Adipocyte (in vitro differentiated cells): ENCODE measurements at regions not wholly inside any gene's neighbourhood (a gene's known extent, or its start where the extent isn't known, plus 50 kb on each side); places are given as distances from the start of the nearest gene placed in this dataset.
A peak's percentile ranks its signal among the peaks of the same experiment; 100 is the strongest.

ENCODE experiments used
- DNase-seq: peaks from one replicate; pipeline ENCODE4 v3.0.0-alpha.2; 2015; ENCODE audit warnings: low read depth
- H3K27me3 ChIP-seq: replicated peaks from 2 replicates; pipeline ENCODE4 v1.7.0; 2013; ENCODE audit warnings: mild to moderate bottlenecking, low read length, moderate library complexity; ENCODE audit not compliant: control insufficient read depth, insufficient read depth
- H3K36me3 ChIP-seq: 2 replicates; pipeline ENCODE4 v1.7.0; 2013; ENCODE audit warnings: low read length, mild to moderate bottlenecking, moderate library complexity; ENCODE audit not compliant: control insufficient read depth, insufficient read depth, severe bottlenecking
- H3K4me1 ChIP-seq: 2 replicates; pipeline ENCODE4 v1.7.0; 2013; ENCODE audit warnings: mild to moderate bottlenecking, low read length, moderate library complexity; ENCODE audit not compliant: control insufficient read depth, insufficient read depth
- H3K4me3 ChIP-seq: 2 replicates; pipeline ENCODE4 v1.7.0; 2013; ENCODE audit warnings: mild to moderate bottlenecking, low read length, moderate library complexity
- H3K9ac ChIP-seq: 2 replicates; pipeline ENCODE4 v1.7.0; 2013; ENCODE audit warnings: mild to moderate bottlenecking, low read length, moderate library complexity
- H3K9me3 ChIP-seq: 2 replicates; pipeline ENCODE4 v1.7.0; 2013; ENCODE audit warnings: mild to moderate bottlenecking, low read length, moderate library complexity; ENCODE audit not compliant: control insufficient read depth

DNA sequence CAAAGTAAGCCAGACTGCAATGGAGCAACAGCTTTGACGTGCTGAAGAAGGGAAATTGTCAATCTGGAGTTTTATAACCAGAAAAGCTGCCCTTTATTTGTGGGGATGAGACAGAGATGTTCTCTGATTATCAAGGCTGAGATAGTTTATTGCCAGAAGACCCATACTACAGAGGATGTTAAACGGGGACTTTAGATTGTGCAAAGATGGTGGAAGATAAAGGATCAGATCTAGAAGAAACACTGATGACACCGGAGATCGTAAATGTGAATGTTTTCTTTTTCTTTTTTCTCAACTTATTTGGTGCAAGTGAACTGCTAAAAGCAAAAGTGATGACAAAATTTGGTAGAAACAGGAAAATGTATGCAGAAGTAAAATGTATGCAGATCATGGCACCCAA is 178.3 kb upstream of the PLEKHG7 start:
- H3K9me3 ChIP-seq, result no peaks in the 10 kb centered on the region
- no peak for DNase-seq
- H3K4me1 ChIP-seq, result no peaks in the 10 kb centered on the region
- H3K36me3 ChIP-seq, result no peaks in the 10 kb centered on the region
- no peak overlapping the region for H3K4me3 ChIP-seq
- no peaks in the 10 kb centered on the region for H3K27me3 ChIP-seq
- H3K9ac ChIP-seq, result no peak overlapping the region

DNA sequence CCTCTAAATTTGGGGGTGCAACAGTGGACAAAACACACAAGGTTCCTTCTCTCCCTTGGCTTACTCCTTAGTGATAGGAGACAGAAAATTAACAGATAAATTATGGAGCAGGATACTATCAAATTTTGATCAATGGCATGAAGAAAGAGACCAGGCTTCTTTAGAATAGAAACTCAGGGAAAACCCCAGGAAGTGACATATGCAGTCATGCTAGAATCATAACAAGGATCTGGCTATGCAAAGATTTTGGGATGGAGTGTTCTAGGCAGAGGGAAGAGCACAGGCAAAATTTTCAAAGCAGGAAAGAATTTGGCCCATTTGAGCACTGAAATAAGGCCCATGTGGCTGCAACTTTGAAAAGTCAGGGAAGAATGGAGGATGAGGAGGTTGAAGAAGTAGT is 182.3 kb upstream of the PLEKHG7 start:
- no peaks in the 10 kb centered on the region for H3K27me3 ChIP-seq
- H3K4me1 ChIP-seq, result no peaks in the 10 kb centered on the region
- H3K9me3 ChIP-seq, result no peaks in the 10 kb centered on the region
- no peak overlapping the region for H3K9ac ChIP-seq
- no peak overlapping the region for H3K4me3 ChIP-seq
- DNase-seq, result no peak
- H3K36me3 ChIP-seq, result no peaks in the 10 kb centered on the region

DNA sequence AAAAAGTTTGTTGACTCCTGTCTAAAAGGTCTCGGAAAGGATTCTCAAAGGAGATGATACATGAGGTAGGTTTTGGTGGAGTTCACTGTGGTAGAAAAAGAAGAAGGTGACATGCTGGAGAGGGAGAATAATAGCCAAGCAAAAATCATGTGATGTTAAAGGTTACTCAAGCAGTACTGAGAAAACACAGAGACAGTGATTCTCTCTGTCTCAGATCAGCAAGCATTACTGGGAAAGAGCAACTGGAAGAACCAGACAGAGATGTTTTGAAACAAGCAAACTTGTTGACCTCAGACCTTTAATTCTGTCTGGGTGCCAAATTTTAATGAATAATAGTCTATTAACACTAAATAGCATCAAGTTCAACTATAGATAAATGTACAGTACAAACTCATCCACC is 183.5 kb upstream of the PLEKHG7 start:
- H3K36me3 ChIP-seq, result no peaks in the 10 kb centered on the region
- no peak for DNase-seq
- no peak overlapping the region for H3K4me3 ChIP-seq
- H3K4me1 ChIP-seq, result no peaks in the 10 kb centered on the region
- no peaks in the 10 kb centered on the region for H3K27me3 ChIP-seq
- H3K9ac ChIP-seq, result no peak overlapping the region
- no peaks in the 10 kb centered on the region for H3K9me3 ChIP-seq

DNA sequence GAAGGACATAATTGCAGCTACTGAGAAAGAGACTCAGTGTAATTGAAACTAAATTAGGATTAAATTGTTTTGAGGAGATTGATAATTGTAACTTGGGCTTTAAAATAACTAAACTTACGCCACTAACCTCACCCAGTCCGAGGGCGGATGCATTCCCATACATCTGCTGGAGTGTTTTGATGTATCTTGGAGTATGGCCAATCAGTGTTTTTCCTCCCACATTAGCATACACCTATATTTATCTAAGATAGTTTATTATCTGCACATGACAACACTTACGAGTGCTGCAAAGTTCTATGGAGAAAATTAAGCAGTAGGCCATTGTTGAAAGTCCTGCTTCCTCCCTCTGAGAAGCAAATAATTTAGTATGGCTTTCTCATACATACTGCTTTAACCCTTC is 184.7 kb upstream of the PLEKHG7 start:
- H3K9me3 ChIP-seq, result no peaks in the 10 kb centered on the region
- no peak overlapping the region for H3K4me3 ChIP-seq
- no peak for DNase-seq
- no peaks in the 10 kb centered on the region for H3K27me3 ChIP-seq
- H3K4me1 ChIP-seq, result no peaks in the 10 kb centered on the region
- no peak overlapping the region for H3K9ac ChIP-seq
- no peaks in the 10 kb centered on the region for H3K36me3 ChIP-seq

DNA sequence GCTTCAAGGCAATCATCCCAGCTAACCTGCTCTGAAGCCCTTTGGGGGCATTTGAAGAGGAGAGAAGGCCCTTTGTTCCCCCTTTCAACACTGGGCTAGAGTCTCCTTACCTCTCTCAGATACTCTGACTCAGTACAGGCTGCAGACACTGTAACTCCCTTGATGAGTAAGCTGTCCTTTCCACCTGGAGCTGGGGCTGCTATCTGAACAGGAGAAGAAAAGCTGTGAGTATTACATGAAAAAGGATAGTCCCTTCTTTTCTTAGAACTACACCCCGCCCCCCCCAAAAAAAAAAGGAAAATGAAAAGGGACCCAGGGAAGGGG is 186.6 kb upstream of the PLEKHG7 start:
- H3K4me1 ChIP-seq, result no peaks in the 10 kb centered on the region
- no peak overlapping the region for H3K4me3 ChIP-seq
- no peaks in the 10 kb centered on the region for H3K27me3 ChIP-seq
- no peaks in the 10 kb centered on the region for H3K36me3 ChIP-seq
- no peak for DNase-seq
- H3K9ac ChIP-seq, result no peak overlapping the region
- no peaks in the 10 kb centered on the region for H3K9me3 ChIP-seq

DNA sequence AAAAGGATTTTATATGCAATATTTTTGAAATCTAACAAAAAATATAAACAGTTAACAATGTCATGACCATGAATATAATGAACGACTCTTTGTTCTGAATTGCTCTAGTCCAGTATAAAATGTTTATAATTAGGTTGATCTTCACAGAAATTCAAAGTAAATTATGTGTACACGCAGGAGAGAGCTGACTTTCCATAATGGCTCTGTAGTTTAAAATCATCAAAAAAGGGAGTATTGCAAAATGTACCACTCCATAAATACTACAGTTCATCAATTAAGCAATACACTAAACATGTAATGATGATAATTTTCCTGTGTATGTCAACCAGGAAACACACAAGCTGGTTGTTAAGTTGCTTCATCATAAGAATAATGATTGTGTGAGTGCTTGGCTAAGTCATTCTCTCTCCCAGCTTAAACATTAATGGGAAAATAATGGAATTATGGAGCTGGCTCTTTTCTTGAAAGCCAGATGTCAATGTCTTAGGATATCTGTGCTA is 189.5 kb upstream of the PLEKHG7 start:
- Histone ChIP-seq H3K27me3 (no peaks in the 10 kb centered on the region), H3K4me3 (no peak overlapping the region), H3K9ac (no peak overlapping the region), H3K36me3 (no peaks in the 10 kb centered on the region), H3K4me1 (no peaks in the 10 kb centered on the region), H3K9me3 (no peaks in the 10 kb centered on the region)
- DNase-seq, result no peak

DNA sequence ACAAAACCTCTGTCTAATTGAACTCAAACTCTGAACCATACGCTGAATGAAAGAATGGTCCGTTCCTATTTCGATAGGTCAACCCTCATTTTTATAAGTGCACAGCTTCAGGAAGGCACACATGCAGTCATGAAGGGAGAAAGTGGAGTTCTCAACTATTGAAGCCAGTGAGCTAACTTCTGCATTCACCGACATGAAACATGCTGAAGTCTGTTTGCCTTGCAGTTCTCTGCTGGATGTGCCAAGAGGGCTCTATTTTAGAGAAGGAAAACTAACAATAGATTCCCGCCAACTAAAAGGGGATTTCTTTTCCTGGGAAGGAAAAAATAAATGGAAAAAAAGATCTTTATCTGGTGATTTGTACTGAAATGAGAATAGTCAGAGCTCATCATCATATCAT is 191.0 kb upstream of the PLEKHG7 start:
- no peaks in the 10 kb centered on the region for H3K36me3 ChIP-seq
- H3K4me1 ChIP-seq, result no peaks in the 10 kb centered on the region
- no peaks in the 10 kb centered on the region for H3K27me3 ChIP-seq
- H3K9ac ChIP-seq, result no peak overlapping the region
- H3K4me3 ChIP-seq, result no peak overlapping the region
- DNase-seq, result no peak
- no peaks in the 10 kb centered on the region for H3K9me3 ChIP-seq

DNA sequence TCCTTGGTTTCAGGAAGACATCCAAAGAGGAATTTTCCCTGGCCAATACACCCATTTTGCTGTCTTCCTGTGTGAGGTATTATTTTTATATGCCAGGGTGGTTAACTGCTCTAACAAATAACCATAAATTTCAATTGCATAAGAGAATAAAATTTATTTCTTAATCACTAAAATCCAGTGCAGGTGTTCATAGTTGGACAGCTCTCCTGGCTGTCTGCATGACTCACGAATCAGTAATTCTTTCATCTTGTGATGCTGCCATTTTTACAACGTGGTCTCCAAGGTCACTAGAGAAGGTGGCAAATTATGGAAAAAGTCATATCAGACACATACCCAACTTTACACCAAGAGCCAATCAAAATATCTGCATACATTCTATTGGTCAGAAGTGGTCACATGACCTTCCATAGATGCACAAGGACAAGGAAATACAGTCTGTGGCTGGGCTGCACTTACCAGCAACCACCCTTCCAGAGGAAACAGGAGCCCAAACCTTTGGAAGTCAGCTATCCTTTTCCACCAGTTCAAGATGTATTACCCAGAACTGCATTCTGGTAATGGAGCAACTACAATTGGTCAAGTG is 193.5 kb upstream of the PLEKHG7 start:
- H3K9me3 ChIP-seq, result no peaks in the 10 kb centered on the region
- H3K36me3 ChIP-seq, result no peaks in the 10 kb centered on the region
- H3K9ac ChIP-seq, result no peak overlapping the region
- no peak for DNase-seq
- H3K27me3 ChIP-seq, result no peaks in the 10 kb centered on the region
- peaks cover 22% of the 10 kb centered on the region for H3K4me1 ChIP-seq
- H3K4me3 ChIP-seq, result no peak overlapping the region

DNA sequence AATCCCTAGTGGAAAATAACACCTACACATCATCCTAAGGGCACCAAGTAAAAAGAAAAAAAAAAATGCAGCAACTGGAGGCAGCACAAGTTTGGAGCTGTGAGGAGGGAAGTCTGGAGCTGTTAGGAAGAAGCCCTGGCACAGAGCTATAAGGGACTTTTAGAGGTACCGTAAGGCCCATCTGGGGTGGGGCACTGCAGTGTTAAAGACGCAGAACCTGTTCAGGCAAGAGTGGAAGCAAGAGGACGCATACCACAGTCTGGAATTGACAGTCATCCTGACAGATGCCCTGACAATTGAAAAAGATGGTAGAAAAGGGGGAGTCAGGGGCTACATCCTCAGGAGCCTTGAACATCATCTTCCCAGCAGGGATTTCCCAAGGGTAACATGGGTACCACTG is 195.9 kb upstream of the PLEKHG7 start:
- Histone ChIP-seq H3K27me3 (no peaks in the 10 kb centered on the region), H3K9me3 (no peaks in the 10 kb centered on the region), H3K36me3 (no peaks in the 10 kb centered on the region), H3K4me1 (peaks cover 39% of the 10 kb centered on the region), H3K4me3 (no peak overlapping the region), H3K9ac (no peak overlapping the region)
- no peak for DNase-seq

DNA sequence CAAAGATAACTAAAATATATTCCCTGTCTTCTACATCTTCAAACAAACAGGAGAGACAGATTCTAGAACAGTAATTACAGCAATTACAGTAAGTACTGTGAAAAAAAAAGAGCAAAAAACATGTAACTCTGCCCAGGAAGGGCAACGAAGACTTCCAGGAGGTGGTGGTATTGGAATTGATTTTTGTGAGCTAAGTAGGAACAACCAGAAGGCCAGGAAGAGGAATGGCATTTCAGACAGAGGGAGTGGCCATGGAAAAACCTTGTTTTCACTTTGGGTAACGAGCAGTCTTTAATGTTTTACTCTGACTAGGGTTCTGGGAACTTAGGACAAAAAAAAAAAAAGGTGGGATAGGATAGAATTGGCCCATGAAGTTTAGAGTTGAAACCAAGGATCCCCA is 196.3 kb upstream of the PLEKHG7 start:
- Histone ChIP-seq H3K4me1 (peaks cover 39% of the 10 kb centered on the region), H3K9me3 (no peaks in the 10 kb centered on the region), H3K36me3 (no peaks in the 10 kb centered on the region), H3K4me3 (no peak overlapping the region), H3K9ac (no peak overlapping the region), H3K27me3 (no peaks in the 10 kb centered on the region)
- DNase-seq, result peak; percentile 5

DNA sequence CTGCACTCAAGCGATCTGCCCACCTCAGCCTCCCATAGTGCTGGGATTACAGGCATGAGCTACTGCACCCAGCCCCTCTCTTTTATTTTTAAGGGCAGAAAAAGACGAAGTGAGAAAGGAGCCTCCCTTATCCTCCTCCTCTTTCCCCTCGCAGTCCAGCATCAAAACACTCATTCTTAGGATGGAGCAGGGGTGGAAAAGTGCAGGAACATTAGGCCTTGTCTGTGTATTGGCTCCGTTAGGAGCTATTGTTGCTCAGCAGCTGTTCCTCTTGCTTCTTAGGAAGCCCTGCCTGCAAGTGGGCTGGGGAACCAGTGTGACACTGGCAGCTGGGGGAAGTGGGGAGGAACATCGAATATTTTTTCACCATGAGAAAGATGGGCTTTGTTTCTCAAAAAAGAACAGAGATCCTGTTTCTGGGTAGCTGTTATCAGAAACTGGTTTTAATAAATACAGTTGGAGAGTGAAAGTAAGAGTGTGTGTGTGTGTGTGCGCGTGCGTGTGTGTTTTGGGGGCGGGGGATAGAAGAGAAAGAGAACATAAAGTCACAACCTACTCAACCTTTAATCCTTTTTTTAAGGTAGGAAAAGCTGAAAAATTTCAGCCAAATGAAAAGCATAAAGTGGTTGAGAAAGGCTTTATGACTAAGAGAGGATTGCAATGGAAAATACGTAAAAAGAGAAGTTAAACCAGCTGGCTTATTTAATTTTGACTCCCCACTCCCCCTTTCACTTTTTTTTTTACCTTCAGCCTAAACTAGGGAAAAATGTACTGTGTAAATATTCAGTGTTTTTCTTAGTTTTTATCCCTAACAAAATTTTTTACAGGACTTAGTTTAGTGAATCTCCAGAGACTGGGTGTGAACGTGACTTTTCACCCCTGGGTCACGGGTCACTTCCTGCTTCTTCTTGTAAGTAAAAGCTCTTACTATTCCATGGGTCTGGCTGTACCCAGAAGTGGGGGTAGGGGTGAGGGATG is 197.2 kb upstream of the PLEKHG7 start:
- no peaks in the 10 kb centered on the region for H3K36me3 ChIP-seq
- H3K4me1 ChIP-seq, result peaks cover 39% of the 10 kb centered on the region
- no peaks in the 10 kb centered on the region for H3K27me3 ChIP-seq
- no peaks in the 10 kb centered on the region for H3K9me3 ChIP-seq
- H3K4me3 ChIP-seq, result peak overlapping the region; percentile 64
- peak; percentile 60 for DNase-seq
- peak overlapping the region; percentile 71 for H3K9ac ChIP-seq
